Uterus (tissue), 2 donors: ENCODE measurements at regions not wholly inside any gene's neighbourhood (a gene's known extent, or its start where the extent isn't known, plus 50 kb on each side); places are given as distances from the start of the nearest gene placed in this dataset.

Source experiments
- CTCF ChIP-seq, 4 experiments: fragments of 200-600 bp in 2 of 4; fragments of 450-650 bp in 2 of 4; sonication (generic) in 2 of 4; IDR thresholded peaks; one replicate each; pipeline ENCODE4 v1.5.1; 2016 to 2019; ENCODE audit warnings: antibody characterized with exemption in 4 of 4, mild to moderate bottlenecking in 2 of 4, moderate library complexity in 1 of 4
- POLR2A ChIP-seq, 2 donors: fragments of 450-650 bp; IDR thresholded peaks; one replicate each; pipeline ENCODE4 v1.6.1; 2016; ENCODE audit warnings: antibody characterized with exemption in 2 of 2, mild to moderate bottlenecking in 1 of 2, moderate library complexity in 1 of 2

GRCh38 chr7:34371922-34372321, 286.1 kb upstream of the NPSR1 start:
- no peak for TF ChIP-seq CTCF (IDR thresholded peaks at IDR 0.05)
- no peak for TF ChIP-seq POLR2A (IDR thresholded peaks at IDR 0.05)
